T-helper 17 cell (primary cell): ENCODE measurements at regions not wholly inside any gene's neighbourhood (a gene's known extent, or its start where the extent isn't known, plus 50 kb on each side); places are given as distances from the start of the nearest gene placed in this dataset.
"Not testable (repeated sequence)": the region's sequence is repeated elsewhere in the genome, so short reads cannot be mapped to it uniquely, and the experiment has no call there.

ENCODE experiments used
- ATAC-seq: fragments of 150-1000 bp; cut with Tn5 transposase; 2 replicates; pipeline ENCODE4 v1.10.0; 2021; ENCODE audit warnings: mild to moderate bottlenecking, moderate library complexity
- DNase-seq, 3 donors: peaks; one replicate each; pipeline versions ENCODE4 v3.0.0 to v3.0.0-alpha.2; 2020 to 2021
- H3K9me3 ChIP-seq: one replicate; pipeline ENCODE4 v1.7.0; 2013; ENCODE audit warnings: low read length, mild to moderate bottlenecking; ENCODE audit not compliant: control insufficient read depth, poor library complexity, severe bottlenecking
- H3K27ac Mint-ChIP-seq: one replicate; pipeline ENCODE4 v1.8.0; 2022; ENCODE audit warnings: mild to moderate bottlenecking, moderate library complexity, mixed read lengths
- H3K27me3 Mint-ChIP-seq: one replicate; pipeline ENCODE4 v1.8.0; 2022; ENCODE audit warnings: mixed read lengths
- H3K36me3 Mint-ChIP-seq: one replicate; pipeline ENCODE4 v1.8.0; 2022; ENCODE audit warnings: low read depth, mixed read lengths
- H3K4me1 Mint-ChIP-seq: one replicate; pipeline ENCODE4 v1.8.0; 2022; ENCODE audit warnings: mild to moderate bottlenecking, mixed read lengths
- H3K4me3 Mint-ChIP-seq: one replicate; pipeline ENCODE4 v1.8.0; 2022; ENCODE audit warnings: mild to moderate bottlenecking, moderate library complexity, mixed read lengths

- no peak for ATAC-seq
- H3K27ac Mint-ChIP-seq: no peak overlapping the region
These were observed 1469.0 kb upstream of the ACO1 start for GRCh38 chr9:30915451-30915850.

GRCh38 chr9:30925126-30925525 is 1459.3 kb upstream of the ACO1 start:
- no peak overlapping the region for H3K27ac Mint-ChIP-seq
- no peak overlapping the region for H3K4me3 Mint-ChIP-seq
- no peak for ATAC-seq
- H3K9me3 ChIP-seq: no peaks in the 10 kb centered on the region
- no peaks in the 10 kb centered on the region for H3K27me3 Mint-ChIP-seq
- H3K4me1 Mint-ChIP-seq: no peaks in the 10 kb centered on the region
- H3K36me3 Mint-ChIP-seq: no peaks in the 10 kb centered on the region
- no peak for DNase-seq

More at GRCh38 chr9:30915451-30915850, 1469.0 kb upstream of the ACO1 start:
- Mint-ChIP-seq H3K36me3 (no peaks in the 10 kb centered on the region), H3K27me3 (peaks cover 8% of the 10 kb centered on the region), H3K4me1 (no peaks in the 10 kb centered on the region), H3K4me3 (no peak overlapping the region)
- DNase-seq: no peak
- H3K9me3 ChIP-seq: no peaks in the 10 kb centered on the region

GRCh38 chr9:30925635-30926034 is 1458.8 kb upstream of the ACO1 start:
- Mint-ChIP-seq H3K27me3 (no peaks in the 10 kb centered on the region), H3K4me3 (no peak overlapping the region), H3K4me1 (no peaks in the 10 kb centered on the region), H3K36me3 (no peaks in the 10 kb centered on the region), H3K27ac (no peak overlapping the region)
- DNase-seq: no peak
- ATAC-seq: no peak
- no peaks in the 10 kb centered on the region for H3K9me3 ChIP-seq

GRCh38 chr9:30928045-30928444 is 1456.4 kb upstream of the ACO1 start:
- no peak for DNase-seq
- Mint-ChIP-seq H3K27ac (no peak overlapping the region), H3K4me1 (no peaks in the 10 kb centered on the region), H3K4me3 (no peak overlapping the region), H3K27me3 (no peaks in the 10 kb centered on the region), H3K36me3 (no peaks in the 10 kb centered on the region)
- no peaks in the 10 kb centered on the region for H3K9me3 ChIP-seq
- no peak for ATAC-seq

- H3K9me3 ChIP-seq: no peaks in the 10 kb centered on the region
- no peak for ATAC-seq
- Mint-ChIP-seq H3K4me3 (no peak overlapping the region), H3K27ac (no peak overlapping the region), H3K4me1 (no peaks in the 10 kb centered on the region), H3K27me3 (no peaks in the 10 kb centered on the region), H3K36me3 (no peaks in the 10 kb centered on the region)
- no peak for DNase-seq
These were observed 1452.2 kb upstream of the ACO1 start for GRCh38 chr9:30932226-30932625.

- no peak overlapping the region for H3K27ac Mint-ChIP-seq
- peaks cover 2% of the 10 kb centered on the region for H3K4me1 Mint-ChIP-seq
- H3K27me3 Mint-ChIP-seq: no peaks in the 10 kb centered on the region
- ATAC-seq (no peak), DNase-seq (no peak)
- no peaks in the 10 kb centered on the region for H3K9me3 ChIP-seq
- H3K4me3 Mint-ChIP-seq: no peak overlapping the region
- H3K36me3 Mint-ChIP-seq: no peaks in the 10 kb centered on the region
These were observed 1448.7 kb upstream of the ACO1 start for GRCh38 chr9:30935730-30936129.

GRCh38 chr9:30937106-30937505 is 1447.3 kb upstream of the ACO1 start:
- DNase-seq (no peak), ATAC-seq (no peak)
- Mint-ChIP-seq H3K27me3 (no peaks in the 10 kb centered on the region), H3K36me3 (no peaks in the 10 kb centered on the region), H3K27ac (no peak overlapping the region), H3K4me3 (no peak overlapping the region), H3K4me1 (peaks cover 2% of the 10 kb centered on the region)
- H3K9me3 ChIP-seq: no peaks in the 10 kb centered on the region

GRCh38 chr9:30942852-30943251 is 1441.6 kb upstream of the ACO1 start:
- not testable (repeated sequence) for DNase-seq, H3K36me3 Mint-ChIP-seq, H3K27ac Mint-ChIP-seq, H3K9me3 ChIP-seq, ATAC-seq, H3K4me1 Mint-ChIP-seq, H3K4me3 Mint-ChIP-seq, H3K27me3 Mint-ChIP-seq

GRCh38 chr9:30943446-30944224 is 1440.8 kb upstream of the ACO1 start:
- no peaks in the 10 kb centered on the region for H3K9me3 ChIP-seq
- Mint-ChIP-seq H3K4me1 (peaks cover under 1% of the 10 kb centered on the region), H3K36me3 (no peaks in the 10 kb centered on the region), H3K27ac (no peak overlapping the region), H3K4me3 (no peak overlapping the region), H3K27me3 (no peaks in the 10 kb centered on the region)
- DNase-seq: no peak
- ATAC-seq: no peak

GRCh38 chr9:30944225-30944569 is 1440.2 kb upstream of the ACO1 start:
- Mint-ChIP-seq H3K4me3 (no peak overlapping the region), H3K4me1 (no peaks in the 10 kb centered on the region), H3K27me3 (no peaks in the 10 kb centered on the region), H3K27ac (no peak overlapping the region), H3K36me3 (no peaks in the 10 kb centered on the region)
- no peaks in the 10 kb centered on the region for H3K9me3 ChIP-seq
- DNase-seq (no peak), ATAC-seq (no peak)

- Mint-ChIP-seq H3K4me1 (no peaks in the 10 kb centered on the region), H3K36me3 (no peaks in the 10 kb centered on the region), H3K27me3 (no peaks in the 10 kb centered on the region), H3K4me3 (no peak overlapping the region), H3K27ac (no peak overlapping the region)
- DNase-seq (no peak), ATAC-seq (no peak)
- H3K9me3 ChIP-seq: no peaks in the 10 kb centered on the region
These were observed 1439.6 kb upstream of the ACO1 start for GRCh38 chr9:30944741-30945280.

GRCh38 chr9:30964332-30964731 is 1420.1 kb upstream of the ACO1 start:
- no peaks in the 10 kb centered on the region for H3K36me3 Mint-ChIP-seq
- DNase-seq: no peak
- no peak overlapping the region for H3K27ac Mint-ChIP-seq
- no peak overlapping the region for H3K4me3 Mint-ChIP-seq
- no peaks in the 10 kb centered on the region for H3K4me1 Mint-ChIP-seq
- H3K27me3 Mint-ChIP-seq: peaks cover 11% of the 10 kb centered on the region
- ATAC-seq: no peak
- H3K9me3 ChIP-seq: no peaks in the 10 kb centered on the region

- ATAC-seq (no peak), DNase-seq (no peak)
- peaks cover 15% of the 10 kb centered on the region for H3K27me3 Mint-ChIP-seq
- H3K9me3 ChIP-seq: no peaks in the 10 kb centered on the region
- peaks cover 2% of the 10 kb centered on the region for H3K4me1 Mint-ChIP-seq
- H3K36me3 Mint-ChIP-seq: no peaks in the 10 kb centered on the region
- no peak overlapping the region for H3K4me3 Mint-ChIP-seq
- H3K27ac Mint-ChIP-seq: no peak overlapping the region
These were observed 1417.0 kb upstream of the ACO1 start for GRCh38 chr9:30967476-30967875.

GRCh38 chr9:30970186-30970585 is 1414.3 kb upstream of the ACO1 start:
- H3K9me3 ChIP-seq: no peaks in the 10 kb centered on the region
- peaks cover 15% of the 10 kb centered on the region for H3K27me3 Mint-ChIP-seq
- no peak overlapping the region for H3K27ac Mint-ChIP-seq
- no peaks in the 10 kb centered on the region for H3K36me3 Mint-ChIP-seq
- ATAC-seq (no peak), DNase-seq (no peak)
- H3K4me1 Mint-ChIP-seq: peaks cover 2% of the 10 kb centered on the region
- no peak overlapping the region for H3K4me3 Mint-ChIP-seq
